Liver (tissue), 8 donors: ENCODE measurements at regions not wholly inside any gene's neighbourhood (a gene's known extent, or its start where the extent isn't known, plus 50 kb on each side); places are given as distances from the start of the nearest gene placed in this dataset.

Experiments used
- DNase-seq: peaks from one replicate; pipeline ENCODE4 v3.0.0-alpha.2; 2017; ENCODE audit warnings: low spot score
- H3K27ac ChIP-seq, 2 donors: one replicate each; pipeline ENCODE4 v1.7.0; 2013; ENCODE audit warnings: inconsistent platforms in 2 of 2, low read length in 2 of 2, control low read depth in 1 of 2, low read depth in 1 of 2, mild to moderate bottlenecking in 1 of 2
- H3K27me3 ChIP-seq, 4 donors: one replicate each; pipeline versions ENCODE4 v1.6.1 to v1.7.0; 2013; ENCODE audit warnings: low read length in 3 of 4, inconsistent platforms in 1 of 4, mild to moderate bottlenecking in 1 of 4, moderate library complexity in 1 of 4; ENCODE audit not compliant: control insufficient read depth in 4 of 4, insufficient read depth in 4 of 4
- H3K36me3 ChIP-seq, 4 donors: one replicate each; pipeline versions ENCODE4 v1.6.1 to v1.7.0; 2013; ENCODE audit warnings: low read length in 3 of 4, mild to moderate bottlenecking in 3 of 4, low read depth in 1 of 4, moderate library complexity in 1 of 4; ENCODE audit not compliant: control insufficient read depth in 4 of 4, insufficient read depth in 3 of 4
- H3K4me1 ChIP-seq, 4 donors: one replicate each; pipeline versions ENCODE4 v1.6.1 to v1.7.0; 2013; ENCODE audit warnings: low read length in 3 of 4, mild to moderate bottlenecking in 3 of 4, moderate library complexity in 1 of 4; ENCODE audit not compliant: control insufficient read depth in 4 of 4, insufficient read depth in 4 of 4
- H3K4me3 ChIP-seq, 3 donors: one replicate each; pipeline versions ENCODE4 v1.6.1 to v1.7.0; 2013; ENCODE audit warnings: low read length in 3 of 3, control low read depth in 1 of 3, low read depth in 1 of 3, mild to moderate bottlenecking in 1 of 3
- H3K9ac ChIP-seq, 2 donors: one replicate each; pipeline ENCODE4 v1.7.0; 2013; ENCODE audit warnings: low read length in 2 of 2, mild to moderate bottlenecking in 2 of 2, moderate library complexity in 2 of 2, control low read depth in 1 of 2, low read depth in 1 of 2
- H3K9me3 ChIP-seq, 4 donors: one replicate each; pipeline versions ENCODE4 v1.6.1 to v1.7.0; 2013; ENCODE audit warnings: low read length in 3 of 4; ENCODE audit not compliant: control insufficient read depth in 4 of 4
- ATF3 ChIP-seq: IDR thresholded peaks from 2 replicates; pipeline ENCODE4 v1.6.1; 2016; ENCODE audit warnings: antibody characterized with exemption
- CTCF ChIP-seq: fragments of 150-350 bp; IDR thresholded peaks from 2 replicates; pipeline ENCODE4 v1.5.1; 2017; ENCODE audit warnings: improper control_type of control experiment, low read depth, low read length; ENCODE audit not compliant: missing input control
- EGR1 ChIP-seq, 2 donors: IDR thresholded peaks; 2 replicates each; pipeline ENCODE4 v1.6.1; 2016 to 2018; ENCODE audit warnings: antibody characterized with exemption in 2 of 2, low read depth in 2 of 2
- FOXA1 ChIP-seq: IDR thresholded peaks from 2 replicates; pipeline ENCODE4 v1.6.1; 2016; ENCODE audit warnings: antibody characterized with exemption
- FOXA2 ChIP-seq: IDR thresholded peaks from 2 replicates; pipeline ENCODE4 v1.6.1; 2016; ENCODE audit warnings: antibody characterized with exemption
- GABPA ChIP-seq, 2 donors: IDR thresholded peaks in 1 of 2; conservative IDR thresholded peaks in 1 of 2; 2 replicates each; pipeline ENCODE4 v1.6.1; 2016; ENCODE audit warnings: antibody characterized with exemption in 2 of 2, mild to moderate bottlenecking in 1 of 2, moderate library complexity in 1 of 2
- HNF4A ChIP-seq, 2 donors: conservative IDR thresholded peaks; 2 replicates each; pipeline ENCODE4 v1.6.1; 2016; ENCODE audit warnings: antibody characterized with exemption in 2 of 2, mild to moderate bottlenecking in 2 of 2
- HNF4G ChIP-seq: IDR thresholded peaks from 2 replicates; pipeline ENCODE4 v1.6.1; 2016; ENCODE audit warnings: antibody characterized with exemption
- MAX ChIP-seq: IDR thresholded peaks from 2 replicates; pipeline ENCODE4 v1.6.1; 2016; ENCODE audit warnings: antibody characterized with exemption
- NR2F2 ChIP-seq: IDR thresholded peaks from 2 replicates; pipeline ENCODE4 v1.6.1; 2016; ENCODE audit warnings: antibody characterized with exemption
- REST ChIP-seq: IDR thresholded peaks from 2 replicates; pipeline ENCODE4 v1.6.1; 2016; ENCODE audit warnings: antibody characterized with exemption, mild to moderate bottlenecking
- RXRA ChIP-seq, 2 donors: IDR thresholded peaks; 2 replicates each; pipeline ENCODE4 v1.6.1; 2017 to 2018; ENCODE audit warnings: antibody characterized with exemption in 2 of 2, mild to moderate bottlenecking in 1 of 2
- TAF1 ChIP-seq: conservative IDR thresholded peaks from 2 replicates; pipeline ENCODE4 v1.6.1; 2016; ENCODE audit warnings: antibody characterized with exemption, mild to moderate bottlenecking
- YY1 ChIP-seq: IDR thresholded peaks from 2 replicates; pipeline ENCODE4 v1.6.1; 2016; ENCODE audit warnings: antibody characterized with exemption, mild to moderate bottlenecking
- WGBS: extraction: QIAGEN DNeasy Blood & Tissue Kit; methylation state at CpG from one replicate; pipeline ENCODE4 v1.1.7; 2013; 5-methylcytosine and 5-hydroxymethylcytosine counted together
- donor health status: healthy.
- donor health status: healthy.
- donor health status: healthy.
- donor health status: healthy.
- donor health status: healthy.

- H3K36me3 ChIP-seq: no peaks in the 10 kb centered on the region
- no peaks in the 10 kb centered on the region for H3K9me3 ChIP-seq
- WGBS: 94% methylated on average over 1 of the region's 1 CpG
- no peak for TF ChIP-seq FOXA2
- no peak overlapping the region for H3K27ac ChIP-seq
- peaks cover 0 to 8% (median 6%) of the 10 kb centered on the region in 4 donors for H3K4me1 ChIP-seq
- no peak for DNase-seq
- H3K4me3 ChIP-seq: no peak overlapping the region
- H3K9ac ChIP-seq: no peak overlapping the region
- H3K27me3 ChIP-seq: no peaks in the 10 kb centered on the region
These were observed 64.2 kb upstream of the EEA1 start for GRCh38 chr12:92993259-92993658.

GRCh38 chr12:92995258-92995903 is 66.3 kb upstream of the EEA1 start:
- Histone ChIP-seq H3K9ac (no peak overlapping the region), H3K4me3 (no peak overlapping the region), H3K27me3 (no peaks in the 10 kb centered on the region), H3K36me3 (no peaks in the 10 kb centered on the region), H3K4me1 (no peaks in the 10 kb centered on the region), H3K27ac (no peak overlapping the region), H3K9me3 (no peaks in the 10 kb centered on the region)
- no peak for TF ChIP-seq RXRA (IDR thresholded peaks at IDR 0.05)
- no peak for TF ChIP-seq REST
- TF ChIP-seq NR2F2: no peak
- TF ChIP-seq YY1: no peak
- no peak for TF ChIP-seq ATF3
- TF ChIP-seq MAX: no peak
- TF ChIP-seq HNF4G: no peak
- no peak for TF ChIP-seq EGR1 (IDR thresholded peaks at IDR 0.05; ENCODE audit: low read depth in 2 of 2)
- TF ChIP-seq GABPA (IDR thresholded peaks at IDR 0.05 in 1 of 2, conservative IDR thresholded peaks at IDR 0.05 in 1 of 2): no peak
- TF ChIP-seq TAF1: no peak
- TF ChIP-seq CTCF: no peak
- TF ChIP-seq FOXA1: no peak
- no peak for TF ChIP-seq HNF4A (conservative IDR thresholded peaks at IDR 0.05)
- DNase-seq: no peak
- WGBS: 89% methylated on average over 7 of the region's 7 CpGs
